Activated naive CD4-positive, alpha-beta T cell (primary cell): ENCODE measurements at regions not wholly inside any gene's neighbourhood (a gene's known extent, or its start where the extent isn't known, plus 50 kb on each side); places are given as distances from the start of the nearest gene placed in this dataset.
"Not testable (repeated sequence)": the region's sequence is repeated elsewhere in the genome, so short reads cannot be mapped to it uniquely, and the experiment has no call there.

Experiments used
- DNase-seq, 4 experiments: peaks; one replicate each; lab custom pipeline; 2025; lab: John Stamatoyannopoulos, UW

GRCh38 chr9:7467186-7467585, 332.4 kb downstream of the DMAC1 start:
- no peak for DNase-seq

DNA sequence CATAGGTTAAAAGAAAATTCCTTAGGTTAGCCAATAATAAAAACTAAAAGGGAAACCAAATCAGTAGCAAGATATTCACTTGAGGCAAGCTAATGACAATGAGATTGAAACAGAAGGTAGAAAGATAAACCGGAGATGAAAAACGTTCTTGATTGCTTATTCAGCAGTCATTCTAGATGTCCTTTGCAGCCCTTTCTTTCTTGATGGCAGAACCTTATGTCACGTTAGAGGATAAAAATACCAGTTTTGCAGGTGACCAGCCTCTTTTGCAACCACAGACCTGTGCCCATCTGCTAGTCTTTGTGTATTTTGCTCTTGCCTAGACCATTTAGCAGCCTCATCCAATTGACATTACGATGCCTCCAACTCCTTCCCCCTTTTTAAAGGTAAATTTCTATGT, 337.8 kb downstream of the DMAC1 start:
- no peak for DNase-seq

DNA sequence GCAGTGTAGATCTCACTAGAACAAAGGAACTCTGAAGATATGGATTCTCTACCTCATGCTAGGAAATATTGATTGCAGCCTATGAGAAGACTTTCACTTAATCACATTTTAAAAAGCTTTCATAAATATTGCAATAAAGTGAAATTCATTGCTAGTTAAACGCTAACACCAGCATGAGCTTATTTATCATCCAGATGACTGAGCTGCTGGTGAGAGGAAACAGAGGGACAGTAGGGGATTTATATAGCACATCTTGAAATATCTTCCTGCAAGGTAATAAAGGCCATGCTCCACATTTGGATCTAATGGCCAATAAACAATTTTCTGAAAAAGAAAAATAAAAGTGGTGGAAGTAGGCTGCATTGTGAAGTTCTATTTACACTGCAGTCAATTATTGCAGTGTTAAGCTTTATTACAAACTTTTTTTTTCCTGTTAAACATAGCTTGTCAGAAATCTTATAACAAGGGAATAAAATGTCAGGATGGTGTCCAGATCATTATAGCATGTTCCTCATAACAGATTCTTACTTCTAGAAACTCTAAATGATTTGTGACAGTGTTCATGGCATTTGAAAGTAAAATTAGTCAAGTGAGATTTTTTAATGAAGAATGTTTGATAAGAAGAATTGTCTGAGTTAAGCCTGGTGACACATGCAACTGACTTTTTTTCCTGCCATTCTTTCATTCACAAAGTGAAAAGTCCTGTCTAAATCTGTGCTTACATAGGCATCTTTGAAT, 342.6 kb downstream of the DMAC1 start:
- DNase-seq, result no peak

- DNase-seq, result no peak
Observed at GRCh38 chr9:7456377-7456776, 343.2 kb downstream of the DMAC1 start.

GRCh38 chr9:7454624-7455023, 345.0 kb downstream of the DMAC1 start:
- DNase-seq, result no peak

DNA sequence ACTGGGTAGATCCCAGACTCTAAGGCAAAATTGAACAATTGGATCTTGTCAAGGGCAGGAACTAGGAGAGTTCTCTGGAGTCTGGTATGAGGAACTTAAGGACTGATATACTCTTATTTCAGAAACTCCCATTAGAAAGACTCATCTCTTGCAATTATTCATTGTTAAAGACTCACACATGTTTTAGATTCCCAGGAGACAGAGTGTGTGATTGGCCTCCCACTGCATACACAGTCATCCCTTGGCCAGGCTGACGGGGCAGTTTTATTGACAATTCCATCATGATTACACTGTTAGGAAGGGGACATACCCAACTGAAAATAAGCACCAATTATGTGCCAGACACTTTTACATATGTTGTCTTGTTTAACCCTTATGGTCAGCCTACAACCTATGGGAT, 347.2 kb downstream of the DMAC1 start:
- no peak for DNase-seq

DNA sequence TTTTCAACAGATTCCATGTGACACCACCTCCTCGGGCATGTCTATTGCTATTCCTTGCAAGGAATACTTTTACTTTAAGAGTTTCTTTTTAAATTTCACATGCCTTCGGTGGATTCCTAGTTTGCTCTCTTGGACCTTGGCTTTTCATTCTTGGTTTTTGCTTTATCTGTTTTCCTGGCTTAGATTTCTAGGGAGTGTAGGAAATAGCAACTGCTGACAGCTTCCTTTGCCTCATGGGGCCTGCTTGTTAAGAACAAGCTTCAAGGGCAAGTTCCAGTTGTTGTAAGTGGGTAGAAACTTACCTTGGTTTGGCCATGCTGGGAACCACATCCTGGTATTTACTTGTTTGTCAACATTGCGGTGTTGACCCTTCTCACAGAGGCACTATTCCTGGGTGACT, 348.5 kb downstream of the DMAC1 start:
- no peak for DNase-seq

DNA sequence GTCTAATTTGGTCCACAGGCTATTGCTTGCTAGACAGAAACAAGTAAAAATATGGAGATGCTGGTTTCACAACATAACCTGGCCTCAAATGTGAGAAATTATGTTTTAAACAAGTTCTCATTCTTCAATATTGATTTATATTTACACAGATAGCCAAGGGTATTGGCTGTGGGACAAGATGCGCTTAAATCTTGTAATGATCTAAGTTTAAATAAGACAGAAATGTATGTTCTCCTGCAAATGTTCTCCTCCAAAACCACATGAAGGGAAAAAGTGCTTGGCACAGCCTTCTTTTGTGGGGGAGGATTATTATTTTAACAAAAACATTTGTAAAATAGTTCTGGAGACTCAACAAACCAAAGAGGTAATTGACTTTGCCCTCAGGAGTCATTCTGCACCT, 356.0 kb downstream of the DMAC1 start:
- DNase-seq, result no peak

GRCh38 chr9:7439355-7439995, 360.1 kb downstream of the DMAC1 start:
- DNase-seq, result no peak

DNA sequence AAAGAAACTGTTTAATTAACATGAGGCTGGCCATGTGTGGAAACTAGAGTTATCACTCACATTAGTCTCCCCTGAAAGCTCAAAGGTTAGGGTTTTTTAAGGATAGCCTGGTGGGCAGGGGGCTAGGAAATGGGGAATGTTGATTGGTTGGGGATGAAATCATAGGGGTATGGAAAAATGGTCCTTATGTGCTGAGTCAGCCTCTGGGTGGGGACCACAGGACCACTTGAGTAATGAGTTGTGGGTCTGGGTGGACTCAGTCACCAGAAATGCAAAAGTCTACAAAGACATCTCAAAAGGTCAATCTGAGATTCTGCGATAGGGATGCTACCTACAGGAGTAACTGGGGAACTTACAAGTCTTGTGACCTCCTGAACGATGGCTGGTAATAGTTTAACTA, 362.8 kb downstream of the DMAC1 start:
- DNase-seq, result no peak

GRCh38 chr9:7433508-7434292, 365.9 kb downstream of the DMAC1 start:
- DNase-seq, result no peak

GRCh38 chr9:7432989-7433388, 366.6 kb downstream of the DMAC1 start:
- no peak for DNase-seq

GRCh38 chr9:7417397-7417796, 382.2 kb downstream of the DMAC1 start:
- DNase-seq, result not testable (repeated sequence)

DNA sequence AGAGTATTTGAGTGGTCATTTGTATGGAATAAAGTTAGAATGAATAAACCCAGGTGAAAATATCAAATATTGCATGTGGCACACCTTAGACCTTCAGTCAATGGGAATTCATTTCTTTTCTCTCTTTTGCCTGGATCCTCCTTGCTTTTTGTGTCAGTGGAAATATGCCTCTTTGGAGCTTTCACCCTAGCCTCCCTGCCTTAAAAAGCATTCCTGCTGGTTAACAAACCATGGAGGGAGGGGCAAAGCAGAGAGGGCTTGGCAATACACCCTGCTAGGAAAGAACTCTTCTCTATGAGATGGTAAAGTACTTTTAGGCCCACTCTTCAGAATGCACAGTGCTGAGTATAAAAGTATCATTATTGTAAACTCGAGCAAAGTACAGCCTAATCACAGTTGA, 383.7 kb downstream of the DMAC1 start:
- DNase-seq, result no peak

- no peak for DNase-seq
Observed at GRCh38 chr9:7408845-7409244, 390.7 kb downstream of the DMAC1 start.

DNA sequence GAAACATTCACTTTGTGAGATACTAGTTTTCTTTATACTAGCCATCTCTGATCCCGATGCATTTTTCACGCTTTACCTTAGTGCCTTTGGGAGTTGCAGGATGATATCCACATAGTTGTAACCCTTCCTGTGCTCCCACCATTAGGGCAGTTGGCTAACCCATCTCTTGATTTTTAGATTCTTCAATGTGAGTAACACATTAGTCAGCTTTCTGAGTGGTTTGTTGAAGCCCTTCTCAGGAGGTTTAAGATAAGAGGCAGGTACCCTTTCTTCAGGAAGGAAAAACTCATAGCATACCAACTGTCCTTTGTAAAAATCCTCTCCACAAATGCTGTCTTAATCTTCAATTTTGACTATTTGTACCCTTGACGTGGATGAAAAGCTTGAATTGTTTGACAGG, 392.3 kb downstream of the DMAC1 start:
- no peak for DNase-seq

- DNase-seq, result no peak
Observed at GRCh38 chr9:7405924-7406604, 393.5 kb downstream of the DMAC1 start.

GRCh38 chr9:7403839-7404487, 395.6 kb downstream of the DMAC1 start:
- no peak for DNase-seq

DNA sequence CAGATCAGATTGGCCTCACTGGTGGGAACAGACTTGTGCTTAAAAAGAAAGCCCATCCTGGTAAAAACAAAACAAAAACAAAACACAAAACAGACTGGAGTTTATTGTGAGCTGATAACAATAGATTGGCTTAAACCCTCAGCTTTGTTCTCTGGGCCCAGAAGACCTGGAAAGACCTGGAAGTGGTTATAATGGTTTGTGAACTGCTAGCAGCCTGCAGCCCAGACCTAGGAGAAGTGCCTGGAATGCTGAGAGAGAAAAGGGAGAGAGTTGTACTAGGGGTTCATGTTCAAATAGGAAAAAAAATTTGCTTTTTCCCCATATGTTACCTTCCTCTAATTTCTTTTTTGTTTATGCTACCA, 396.6 kb downstream of the DMAC1 start:
- DNase-seq, result no peak

- DNase-seq, result no peak
Observed at GRCh38 chr9:7402334-7403027, 397.1 kb downstream of the DMAC1 start.

DNA sequence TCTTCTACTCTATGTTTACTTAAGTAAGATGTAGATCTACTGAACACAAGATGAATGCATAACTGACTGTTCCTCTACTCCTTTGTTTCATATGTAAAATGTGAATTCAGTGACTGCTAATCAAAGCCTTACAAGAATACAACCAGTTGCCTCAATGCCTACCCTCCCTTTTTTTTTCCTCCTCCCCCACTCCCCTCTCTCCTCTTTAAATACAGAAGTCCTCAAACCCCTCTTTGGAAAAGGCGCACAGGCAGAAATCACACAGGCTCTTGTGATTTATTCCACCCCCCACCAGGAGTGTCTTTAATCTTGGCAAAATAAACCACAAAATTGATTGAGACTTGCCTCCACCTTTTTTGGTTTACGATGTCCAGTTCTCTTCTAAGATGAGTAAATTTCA, 398.5 kb downstream of the DMAC1 start:
- DNase-seq, result no peak
